Erythroblast (primary cell): ENCODE measurements at regions not wholly inside any gene's neighbourhood (a gene's known extent, or its start where the extent isn't known, plus 50 kb on each side); places are given as distances from the start of the nearest gene placed in this dataset.

Source experiments
- GATA1 ChIP-seq: IDR thresholded peaks from 2 replicates; pipeline ENCODE4 v1.6.1; 2011; ENCODE audit warnings: low read depth, mild to moderate bottlenecking, control low read depth, low read length, moderate library complexity
- POLR2A ChIP-seq: IDR thresholded peaks from 2 replicates; pipeline ENCODE4 v1.6.1; 2011; ENCODE audit warnings: mild to moderate bottlenecking, low read length

- no peak for TF ChIP-seq POLR2A
- no peak for TF ChIP-seq GATA1
Observed at GRCh38 chrX:10022273-10022541, 55.0 kb downstream of the CLDN34 start.
